OCI-LY1 (cell line): ENCODE measurements at regions not wholly inside any gene's neighbourhood (a gene's known extent, or its start where the extent isn't known, plus 50 kb on each side); places are given as distances from the start of the nearest gene placed in this dataset.
A peak's percentile ranks its signal among the peaks of the same experiment; 100 is the strongest.

Experiments used
- EZH2 ChIP-seq: fragments of 200-600 bp; sonication (generic), shearing (Covaris generic); IDR thresholded peaks from 2 replicates; pipeline ENCODE4 v1.8.0; 2017; ENCODE audit warnings: borderline replicate concordance, mixed run types, mild to moderate bottlenecking, antibody characterized with exemption, low read length, moderate library complexity, mixed read lengths
- TF ChIP-seq, protein P1 (sequence below): fragments of 200-600 bp; sonication (generic), shearing (Covaris generic); IDR thresholded peaks from 2 replicates; pipeline ENCODE4 v1.5.1; 2017; ENCODE audit warnings: mild to moderate bottlenecking, antibody characterized with exemption, low read length, moderate library complexity, mixed read lengths

DNA sequence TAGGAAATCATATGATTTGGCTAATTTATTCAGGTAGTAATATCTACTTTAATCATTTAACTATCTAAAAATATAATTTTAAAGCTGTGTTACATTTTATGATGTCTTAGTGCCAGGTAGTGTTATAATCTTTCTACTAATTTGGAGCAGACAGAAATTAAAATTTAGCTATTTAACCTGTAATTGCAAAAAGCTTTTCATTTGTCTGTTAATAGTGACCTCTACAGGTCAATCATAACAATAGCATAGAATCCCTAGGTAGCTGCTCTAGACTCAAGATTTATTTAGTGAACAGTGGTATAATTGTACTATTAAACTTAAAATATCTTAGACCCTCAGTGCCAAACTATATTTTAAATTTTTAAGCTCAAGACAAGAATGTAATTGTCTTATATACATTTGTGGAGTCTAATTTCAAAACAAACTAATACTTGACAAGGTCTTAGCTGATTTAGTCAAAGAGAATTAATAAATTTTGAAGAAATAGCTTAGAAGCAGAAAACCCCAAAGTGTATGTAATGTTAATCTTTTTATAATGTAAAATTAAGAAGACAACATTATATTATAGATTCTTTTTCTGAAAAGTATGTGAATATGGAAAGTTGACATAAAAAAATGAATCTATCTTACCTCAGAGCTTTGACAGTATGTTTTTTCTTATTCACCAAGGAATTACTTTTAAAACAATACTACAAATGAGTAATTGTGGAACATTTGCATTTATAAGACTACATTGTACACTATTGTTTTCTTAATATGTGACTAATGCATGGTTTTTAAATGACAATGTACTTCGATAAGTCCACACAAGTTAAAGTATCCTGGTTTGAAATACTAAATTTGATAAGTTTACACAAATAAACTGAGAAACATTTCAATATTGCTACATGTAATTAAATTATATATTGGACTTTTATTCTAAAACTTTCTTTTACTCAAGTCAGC is 64.1 kb upstream of the RNPC3 start:
- TF ChIP-seq, protein P1, sequence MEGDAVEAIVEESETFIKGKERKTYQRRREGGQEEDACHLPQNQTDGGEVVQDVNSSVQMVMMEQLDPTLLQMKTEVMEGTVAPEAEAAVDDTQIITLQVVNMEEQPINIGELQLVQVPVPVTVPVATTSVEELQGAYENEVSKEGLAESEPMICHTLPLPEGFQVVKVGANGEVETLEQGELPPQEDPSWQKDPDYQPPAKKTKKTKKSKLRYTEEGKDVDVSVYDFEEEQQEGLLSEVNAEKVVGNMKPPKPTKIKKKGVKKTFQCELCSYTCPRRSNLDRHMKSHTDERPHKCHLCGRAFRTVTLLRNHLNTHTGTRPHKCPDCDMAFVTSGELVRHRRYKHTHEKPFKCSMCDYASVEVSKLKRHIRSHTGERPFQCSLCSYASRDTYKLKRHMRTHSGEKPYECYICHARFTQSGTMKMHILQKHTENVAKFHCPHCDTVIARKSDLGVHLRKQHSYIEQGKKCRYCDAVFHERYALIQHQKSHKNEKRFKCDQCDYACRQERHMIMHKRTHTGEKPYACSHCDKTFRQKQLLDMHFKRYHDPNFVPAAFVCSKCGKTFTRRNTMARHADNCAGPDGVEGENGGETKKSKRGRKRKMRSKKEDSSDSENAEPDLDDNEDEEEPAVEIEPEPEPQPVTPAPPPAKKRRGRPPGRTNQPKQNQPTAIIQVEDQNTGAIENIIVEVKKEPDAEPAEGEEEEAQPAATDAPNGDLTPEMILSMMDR, result peak; percentile 63
- TF ChIP-seq EZH2, result no peak
